Body of pancreas (tissue), 4 donors: ENCODE measurements at regions not wholly inside any gene's neighbourhood (a gene's known extent, or its start where the extent isn't known, plus 50 kb on each side); places are given as distances from the start of the nearest gene placed in this dataset.

Source experiments
- CTCF ChIP-seq, 7 experiments: fragments of 450-650 bp in 4 of 7; fragments of 200-600 bp in 3 of 7; sonication (generic) in 3 of 7; IDR thresholded peaks; one replicate each; pipeline ENCODE4 v1.5.1; 2016 to 2019; ENCODE audit warnings: antibody characterized with exemption in 7 of 7
- POLR2A ChIP-seq, 3 donors: fragments of 450-650 bp; IDR thresholded peaks; one replicate each; pipeline ENCODE4 v1.6.1; 2016; ENCODE audit warnings: antibody characterized with exemption in 3 of 3, mild to moderate bottlenecking in 2 of 3

- TF ChIP-seq CTCF (IDR thresholded peaks at IDR 0.05) = no peak
- no peak for TF ChIP-seq POLR2A (IDR thresholded peaks at IDR 0.05)
These were observed 129.9 kb upstream of the CHST9 start for GRCh38 chr18:27314996-27315395.
